ENCODE measurements at regions not wholly inside any gene's neighbourhood (a gene's known extent, or its start where the extent isn't known, plus 50 kb on each side); places are given as distances from the start of the nearest gene placed in this dataset.

DNA sequence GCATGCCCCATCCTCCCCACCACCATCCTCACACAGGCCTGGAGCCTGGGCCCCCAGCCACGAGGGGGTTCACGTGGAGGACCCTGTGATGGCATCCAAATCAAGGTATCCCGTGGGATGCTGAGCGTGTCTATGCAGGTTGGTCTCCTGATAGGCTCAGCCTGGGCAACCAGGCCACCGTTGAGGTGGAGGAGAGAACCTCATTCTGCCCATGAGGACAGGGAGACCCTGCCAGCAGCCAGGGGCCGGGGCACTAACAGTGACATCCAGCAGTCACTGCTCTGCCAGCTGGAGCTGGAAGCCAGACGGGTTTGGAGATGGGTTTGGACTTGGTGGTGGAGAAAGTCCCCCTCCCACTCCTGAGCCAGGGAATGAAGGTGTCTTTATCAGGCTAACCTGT, 582.8 kb downstream of the MATN1 start:
- Histone ChIP-seq H3K36me3 (no peaks in the 10 kb centered on the region), H3K27me3 (no peaks in the 10 kb centered on the region), H3K9me3 (no peaks in the 10 kb centered on the region), H3K4me1 (no peaks in the 10 kb centered on the region), H3K4me3 (ENCODE audit: low read depth, low read length) (no peak overlapping the region)
- DNase-seq: no peak
- TF ChIP-seq, protein P1, sequence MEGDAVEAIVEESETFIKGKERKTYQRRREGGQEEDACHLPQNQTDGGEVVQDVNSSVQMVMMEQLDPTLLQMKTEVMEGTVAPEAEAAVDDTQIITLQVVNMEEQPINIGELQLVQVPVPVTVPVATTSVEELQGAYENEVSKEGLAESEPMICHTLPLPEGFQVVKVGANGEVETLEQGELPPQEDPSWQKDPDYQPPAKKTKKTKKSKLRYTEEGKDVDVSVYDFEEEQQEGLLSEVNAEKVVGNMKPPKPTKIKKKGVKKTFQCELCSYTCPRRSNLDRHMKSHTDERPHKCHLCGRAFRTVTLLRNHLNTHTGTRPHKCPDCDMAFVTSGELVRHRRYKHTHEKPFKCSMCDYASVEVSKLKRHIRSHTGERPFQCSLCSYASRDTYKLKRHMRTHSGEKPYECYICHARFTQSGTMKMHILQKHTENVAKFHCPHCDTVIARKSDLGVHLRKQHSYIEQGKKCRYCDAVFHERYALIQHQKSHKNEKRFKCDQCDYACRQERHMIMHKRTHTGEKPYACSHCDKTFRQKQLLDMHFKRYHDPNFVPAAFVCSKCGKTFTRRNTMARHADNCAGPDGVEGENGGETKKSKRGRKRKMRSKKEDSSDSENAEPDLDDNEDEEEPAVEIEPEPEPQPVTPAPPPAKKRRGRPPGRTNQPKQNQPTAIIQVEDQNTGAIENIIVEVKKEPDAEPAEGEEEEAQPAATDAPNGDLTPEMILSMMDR (IDR thresholded peaks at IDR 0.05; ENCODE audit: low read depth, low read length): no peak

DNA sequence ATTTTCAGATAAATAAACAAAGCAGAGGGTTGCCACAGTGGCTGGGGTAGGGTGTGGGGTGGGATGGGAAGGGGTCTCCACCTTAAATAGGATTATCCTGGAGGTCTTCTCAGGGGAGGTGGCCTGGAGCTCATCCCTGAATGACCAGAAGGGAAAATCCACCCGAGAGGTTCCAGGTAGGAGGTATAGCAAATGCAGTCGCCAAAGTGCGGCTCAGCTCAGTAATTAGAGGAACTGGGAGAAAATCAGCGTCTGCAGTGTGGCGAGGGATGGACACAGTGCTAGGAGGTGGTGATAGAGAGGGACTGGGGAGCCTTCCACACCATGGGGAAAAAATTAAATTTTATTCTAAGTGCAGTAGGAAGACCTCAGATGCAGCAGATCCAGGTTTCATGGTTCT, 584.5 kb downstream of the MATN1 start:
- TF ChIP-seq, protein P1 (IDR thresholded peaks at IDR 0.05; ENCODE audit: low read depth, low read length): no peak
- no peak for DNase-seq
- H3K36me3 ChIP-seq: no peaks in the 10 kb centered on the region
- no peaks in the 10 kb centered on the region for H3K27me3 ChIP-seq
- H3K4me1 ChIP-seq: no peaks in the 10 kb centered on the region
- H3K9me3 ChIP-seq: no peaks in the 10 kb centered on the region
- H3K4me3 ChIP-seq (ENCODE audit: low read depth, low read length): no peak overlapping the region

DNA sequence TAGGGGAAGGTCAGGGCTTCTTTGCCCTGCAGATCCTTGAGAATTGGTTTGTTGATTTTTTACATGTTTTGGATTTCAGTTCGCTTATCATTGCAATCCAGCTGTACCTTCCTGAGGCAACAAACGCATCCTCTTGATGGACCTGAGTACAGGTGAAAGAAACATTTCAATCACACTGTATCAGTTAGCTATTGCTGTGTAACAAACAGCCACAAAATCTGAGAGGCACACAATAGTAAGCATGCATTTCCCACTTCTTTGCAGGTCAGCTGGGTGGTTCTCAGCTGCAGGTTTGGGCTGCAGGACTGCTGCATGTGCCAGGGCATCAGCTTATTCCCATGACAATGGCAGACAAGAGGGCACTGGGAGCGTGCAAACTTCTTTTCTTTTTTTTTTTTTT, 586.4 kb downstream of the MATN1 start:
- H3K27me3 ChIP-seq: no peaks in the 10 kb centered on the region
- TF ChIP-seq, protein P1 (IDR thresholded peaks at IDR 0.05; ENCODE audit: low read depth, low read length): no peak
- no peaks in the 10 kb centered on the region for H3K4me1 ChIP-seq
- H3K36me3 ChIP-seq: no peaks in the 10 kb centered on the region
- no peak overlapping the region for H3K4me3 ChIP-seq (ENCODE audit: low read depth, low read length)
- DNase-seq: no peak
- H3K9me3 ChIP-seq: no peaks in the 10 kb centered on the region

DNA sequence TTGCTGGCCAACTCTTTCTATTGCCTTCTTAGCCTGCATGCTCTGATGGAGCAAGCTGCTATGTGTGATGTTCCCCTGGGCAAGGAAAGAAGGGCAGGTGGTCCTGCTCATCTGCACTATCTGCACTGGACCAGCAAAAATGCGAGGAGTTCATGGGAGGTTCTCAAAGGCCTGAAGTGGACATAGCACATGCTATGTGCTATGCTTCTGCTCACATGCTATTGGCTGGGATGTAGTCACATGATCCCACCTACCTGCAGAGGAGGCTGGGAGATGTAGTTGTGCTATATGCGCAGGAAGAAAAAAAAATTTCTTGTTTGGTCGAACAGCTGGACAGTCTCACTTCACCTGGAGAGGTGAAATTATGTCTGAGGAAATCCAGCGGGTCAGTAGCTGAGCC, 587.7 kb downstream of the MATN1 start:
- Histone ChIP-seq H3K9me3 (no peaks in the 10 kb centered on the region), H3K4me3 (ENCODE audit: low read depth, low read length) (no peak overlapping the region), H3K27me3 (no peaks in the 10 kb centered on the region), H3K4me1 (no peaks in the 10 kb centered on the region), H3K36me3 (no peaks in the 10 kb centered on the region)
- TF ChIP-seq, protein P1 (IDR thresholded peaks at IDR 0.05; ENCODE audit: low read depth, low read length): no peak
- DNase-seq: no peak

DNA sequence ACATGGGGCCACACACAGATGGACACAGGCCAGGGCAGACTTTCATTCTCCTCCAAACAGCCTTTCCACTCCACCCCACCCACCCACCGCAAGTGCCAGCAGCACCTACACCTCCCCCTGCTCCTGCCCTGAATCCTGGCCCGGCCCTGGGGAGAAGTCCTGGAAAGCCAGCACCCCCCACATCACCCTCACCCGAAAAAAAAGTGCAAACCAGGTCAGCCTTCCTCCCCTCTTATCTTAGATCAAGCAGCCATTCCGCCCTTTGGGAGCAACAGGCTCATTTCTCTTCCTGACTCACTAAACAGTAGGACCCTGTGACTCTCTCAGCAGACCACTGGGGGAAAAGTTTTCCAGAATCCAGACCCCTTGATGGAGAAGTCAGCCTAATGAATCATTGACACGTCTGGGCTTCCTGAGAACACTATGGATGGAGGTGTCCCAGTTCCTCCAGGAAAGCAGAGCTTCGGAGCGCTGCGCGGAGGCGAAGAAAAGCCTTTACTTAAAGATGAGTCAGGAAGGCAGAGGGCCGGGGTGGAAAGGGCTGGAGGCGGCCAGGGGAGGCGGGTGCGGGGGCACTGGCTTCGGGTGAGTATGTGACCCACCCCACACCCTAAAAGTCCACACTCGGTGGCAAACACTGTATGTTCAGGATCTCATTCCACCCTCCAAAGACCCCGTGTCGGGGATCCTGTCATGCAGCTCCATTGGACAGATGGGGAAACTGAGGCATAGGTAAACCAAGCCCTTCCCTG, 588.7 kb downstream of the MATN1 start:
- no peaks in the 10 kb centered on the region for H3K4me1 ChIP-seq
- no peaks in the 10 kb centered on the region for H3K36me3 ChIP-seq
- H3K9me3 ChIP-seq: no peaks in the 10 kb centered on the region
- H3K27me3 ChIP-seq: no peaks in the 10 kb centered on the region
- no peak for DNase-seq
- TF ChIP-seq, protein P1 (IDR thresholded peaks at IDR 0.05; ENCODE audit: low read depth, low read length): no peak
- no peak overlapping the region for H3K4me3 ChIP-seq (ENCODE audit: low read depth, low read length)

DNA sequence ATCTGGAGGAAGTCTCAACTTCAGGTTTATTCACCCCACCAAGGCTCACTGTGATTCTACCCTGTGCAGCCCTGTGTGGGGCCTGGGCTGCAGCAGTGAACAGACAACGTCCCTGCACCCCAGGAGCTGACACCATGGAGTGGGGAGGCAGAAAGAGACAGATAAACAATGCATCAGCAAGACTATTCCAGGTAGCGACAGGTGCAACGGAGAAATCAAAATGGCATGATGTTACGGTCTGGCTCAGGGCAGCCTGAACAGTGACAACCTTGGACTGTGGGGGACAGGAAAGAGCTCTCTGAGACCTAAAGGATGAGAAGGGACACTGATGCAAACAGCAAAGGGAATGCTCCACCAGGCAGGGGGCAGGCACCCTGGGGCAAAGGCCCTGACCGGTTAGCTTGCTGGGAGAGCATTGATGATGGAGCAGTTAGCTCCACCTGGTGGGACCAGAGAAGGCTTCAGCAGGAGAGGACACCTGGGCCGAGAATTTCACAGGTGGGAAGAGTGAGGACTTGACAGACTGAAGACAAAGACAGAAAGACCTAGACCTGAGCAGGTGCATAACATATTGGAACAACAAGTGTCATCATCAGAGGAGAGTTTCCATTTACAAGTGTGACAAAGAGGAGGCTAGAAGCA, 589.9 kb downstream of the MATN1 start:
- Histone ChIP-seq H3K27me3 (no peaks in the 10 kb centered on the region), H3K4me1 (no peaks in the 10 kb centered on the region)

More for the DNA sequence above, 589.9 kb downstream of the MATN1 start:
- no peak overlapping the region for H3K4me3 ChIP-seq (ENCODE audit: low read depth, low read length)
- no peak for DNase-seq
- TF ChIP-seq, protein P1 (IDR thresholded peaks at IDR 0.05; ENCODE audit: low read depth, low read length): no peak
- no peaks in the 10 kb centered on the region for H3K9me3 ChIP-seq
- no peaks in the 10 kb centered on the region for H3K36me3 ChIP-seq
